ENCODE measurements at regions not wholly inside any gene's neighbourhood (a gene's known extent, or its start where the extent isn't known, plus 50 kb on each side); places are given as distances from the start of the nearest gene placed in this dataset.

DNA sequence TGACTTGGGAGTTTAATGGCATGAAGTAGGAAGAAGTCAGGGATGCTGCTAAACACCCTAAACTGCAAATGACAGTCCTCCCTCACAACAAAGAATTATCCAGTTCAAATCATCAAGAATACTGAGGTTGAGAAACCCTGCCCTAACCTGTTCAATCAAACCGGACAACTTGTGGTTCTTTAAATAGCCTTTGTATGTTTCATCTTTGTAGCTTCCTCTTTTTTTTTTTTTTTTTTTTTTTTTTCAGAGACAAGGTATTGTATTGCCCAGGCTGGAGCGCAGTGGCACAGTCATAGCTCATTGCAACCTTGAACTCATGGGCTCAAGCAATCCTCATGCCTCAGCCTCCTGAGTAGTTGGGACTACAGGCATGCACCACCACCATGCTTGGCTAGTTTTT lies 52.5 kb upstream of the TTC29 start:
- Histone ChIP-seq H2AK5ac (ENCODE audit: low read length) (no peak overlapping the region), H3K4me1 (ENCODE audit: control insufficient read depth in 1 of 2, insufficient read depth in 2 of 2, low read length in 2 of 2) (no peaks in the 10 kb centered on the region), H2AFZ (ENCODE audit: insufficient read depth, low read length, poor library complexity) (no peak overlapping the region), H3K18ac (ENCODE audit: low read length) (no peak overlapping the region), H3K4me3 (ENCODE audit: low read depth, low read length) (no peak overlapping the region), H3K27ac (ENCODE audit: low read depth, low read length) (no peak overlapping the region), H3K14ac (ENCODE audit: low read length) (no peak overlapping the region), H2BK5ac (ENCODE audit: low read depth, low read length, poor library complexity) (no peak overlapping the region), H3K9me3 (ENCODE audit: insufficient read depth, low read depth, low read length) (no peaks in the 10 kb centered on the region), H4K8ac (ENCODE audit: low read depth, low read length) (no peak overlapping the region), H3K79me1 (ENCODE audit: low read length) (no peaks in the 10 kb centered on the region), H3K36me3 (ENCODE audit: control insufficient read depth in 1 of 2, insufficient read depth in 2 of 2, low read length in 2 of 2) (no peaks in the 10 kb centered on the region), H3K27me3 (ENCODE audit: insufficient read depth, low read length) (no peaks in the 10 kb centered on the region), H2BK120ac (ENCODE audit: insufficient read depth, low read length, poor library complexity) (no peak overlapping the region), H3K4ac (ENCODE audit: low read depth, low read length) (no peak overlapping the region), H3K23ac (ENCODE audit: low read length) (no peak overlapping the region), H3K4me2 (ENCODE audit: low read length) (no peak overlapping the region), H4K91ac (ENCODE audit: low read depth, low read length) (no peak overlapping the region), H4K12ac (ENCODE audit: low read depth, low read length) (no peak overlapping the region), H2BK12ac (ENCODE audit: low read length) (no peak overlapping the region), H3K9ac (ENCODE audit: low read length) (no peak overlapping the region), H3K79me2 (ENCODE audit: control insufficient read depth, insufficient read depth, low read length, poor library complexity) (no peaks in the 10 kb centered on the region)
- WGBS (ENCODE audit: extremely low coverage, insufficient coverage, insufficient read length), result no CpG with 5 or more reads among the region's 2 CpGs
- peak in 1 of 2 donors; percentile 33 for DNase-seq

DNA sequence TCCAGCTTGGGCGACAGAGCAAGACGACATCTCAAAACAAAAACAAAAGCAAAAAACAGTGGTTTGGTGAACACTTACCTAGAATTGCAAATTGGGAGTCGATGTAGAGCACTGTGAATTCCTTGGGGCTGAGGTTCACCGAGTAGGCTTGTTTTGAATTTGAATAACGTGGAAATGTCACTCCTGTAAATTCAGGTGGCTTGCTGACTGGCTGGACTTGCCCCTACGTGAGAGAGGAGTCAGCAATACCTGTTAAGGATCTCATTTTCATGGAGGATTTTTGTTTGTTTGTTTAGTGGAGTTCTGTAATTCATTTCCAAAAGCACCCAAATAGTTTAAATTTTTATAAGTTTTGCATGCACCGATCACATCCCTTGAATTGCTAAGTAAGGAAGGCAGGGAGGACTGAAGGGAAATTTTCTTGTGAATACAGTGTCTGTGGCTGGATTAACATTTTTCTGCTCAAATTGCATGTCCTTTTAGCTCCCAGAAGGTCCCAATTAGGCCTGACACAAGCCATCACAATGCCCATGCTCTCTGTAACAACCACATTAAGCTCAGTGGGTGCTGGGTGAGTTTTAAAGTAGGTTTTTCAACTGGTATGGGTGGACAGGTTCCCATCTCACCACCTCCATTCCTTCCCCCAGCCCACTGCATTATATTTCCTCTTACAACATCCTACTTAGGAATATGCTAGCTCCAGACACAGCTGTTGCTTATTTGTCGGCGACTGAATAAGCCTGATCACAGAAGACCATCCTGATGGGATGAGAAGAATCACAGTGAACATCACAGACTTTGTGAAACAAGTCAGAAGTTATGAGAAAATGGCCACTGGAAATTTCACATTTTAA lies 58.5 kb upstream of the TTC29 start:
- Histone ChIP-seq H3K9ac (ENCODE audit: low read length) (no peak overlapping the region), H3K18ac (ENCODE audit: low read length) (no peak overlapping the region), H2AFZ (ENCODE audit: insufficient read depth, low read length, poor library complexity) (no peak overlapping the region), H3K27me3 (ENCODE audit: insufficient read depth, low read length) (no peaks in the 10 kb centered on the region), H2BK120ac (ENCODE audit: insufficient read depth, low read length, poor library complexity) (no peak overlapping the region), H4K91ac (ENCODE audit: low read depth, low read length) (no peak overlapping the region), H3K9me3 (ENCODE audit: insufficient read depth, low read depth, low read length) (no peaks in the 10 kb centered on the region), H3K79me1 (ENCODE audit: low read length) (no peaks in the 10 kb centered on the region), H3K4me2 (ENCODE audit: low read length) (no peak overlapping the region), H3K4ac (ENCODE audit: low read depth, low read length) (no peak overlapping the region), H3K14ac (ENCODE audit: low read length) (no peak overlapping the region), H2BK12ac (ENCODE audit: low read length) (no peak overlapping the region), H2AK5ac (ENCODE audit: low read length) (no peak overlapping the region), H3K23ac (ENCODE audit: low read length) (no peak overlapping the region), H2BK5ac (ENCODE audit: low read depth, low read length, poor library complexity) (no peak overlapping the region), H3K4me1 (ENCODE audit: control insufficient read depth in 1 of 2, insufficient read depth in 2 of 2, low read length in 2 of 2) (no peaks in the 10 kb centered on the region), H4K12ac (ENCODE audit: low read depth, low read length) (no peak overlapping the region), H3K4me3 (ENCODE audit: low read depth, low read length) (no peak overlapping the region), H3K79me2 (ENCODE audit: control insufficient read depth, insufficient read depth, low read length, poor library complexity) (no peaks in the 10 kb centered on the region), H3K36me3 (ENCODE audit: control insufficient read depth in 1 of 2, insufficient read depth in 2 of 2, low read length in 2 of 2) (no peaks in the 10 kb centered on the region), H4K8ac (ENCODE audit: low read depth, low read length) (no peak overlapping the region), H3K27ac (ENCODE audit: low read depth, low read length) (no peak overlapping the region)
- DNase-seq, result no peak
- WGBS (ENCODE audit: extremely low coverage, insufficient coverage, insufficient read length), result no CpG with 5 or more reads among the region's 9 CpGs

DNA sequence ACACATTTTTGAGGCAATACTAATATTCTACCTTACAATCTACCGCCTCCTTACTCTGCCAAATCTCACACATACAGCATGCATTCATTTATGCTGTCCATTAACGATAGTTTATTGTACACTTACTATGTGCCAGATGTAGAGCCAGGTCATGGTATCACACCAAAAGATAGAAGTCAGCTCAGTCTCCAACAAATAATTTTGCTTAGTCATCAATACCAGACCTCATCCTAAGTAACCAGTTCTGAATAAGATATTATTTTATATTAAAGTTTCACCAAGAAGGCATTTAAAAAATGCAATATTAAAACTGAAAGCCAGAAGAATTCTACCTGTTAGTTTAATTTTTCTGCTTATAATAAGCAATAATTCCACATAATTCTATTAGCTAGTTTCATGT lies 60.6 kb upstream of the TTC29 start:
- no peaks in the 10 kb centered on the region for H3K36me3 ChIP-seq (ENCODE audit: control insufficient read depth in 1 of 2, insufficient read depth in 2 of 2, low read length in 2 of 2)
- no peak overlapping the region for H3K18ac ChIP-seq (ENCODE audit: low read length)
- H3K79me1 ChIP-seq (ENCODE audit: low read length), result no peaks in the 10 kb centered on the region
- H3K14ac ChIP-seq (ENCODE audit: low read length), result no peak overlapping the region
- H3K4me2 ChIP-seq (ENCODE audit: low read length), result no peak overlapping the region
- no CpG with 5 or more reads among the region's 2 CpGs for WGBS (ENCODE audit: extremely low coverage, insufficient coverage, insufficient read length)
- H2BK12ac ChIP-seq (ENCODE audit: low read length), result no peak overlapping the region
- H4K91ac ChIP-seq (ENCODE audit: low read depth, low read length), result no peak overlapping the region
- H3K4me3 ChIP-seq (ENCODE audit: low read depth, low read length), result no peak overlapping the region
- no peak overlapping the region for H2BK120ac ChIP-seq (ENCODE audit: insufficient read depth, low read length, poor library complexity)
- DNase-seq, result no peak
- no peaks in the 10 kb centered on the region for H3K27me3 ChIP-seq (ENCODE audit: insufficient read depth, low read length)
- H2BK5ac ChIP-seq (ENCODE audit: low read depth, low read length, poor library complexity), result no peak overlapping the region
- H3K23ac ChIP-seq (ENCODE audit: low read length), result no peak overlapping the region
- H4K8ac ChIP-seq (ENCODE audit: low read depth, low read length), result no peak overlapping the region
- no peak overlapping the region for H2AK5ac ChIP-seq (ENCODE audit: low read length)
- H4K12ac ChIP-seq (ENCODE audit: low read depth, low read length), result no peak overlapping the region
- no peaks in the 10 kb centered on the region for H3K79me2 ChIP-seq (ENCODE audit: control insufficient read depth, insufficient read depth, low read length, poor library complexity)
- no peak overlapping the region for H3K27ac ChIP-seq (ENCODE audit: low read depth, low read length)
- no peaks in the 10 kb centered on the region for H3K9me3 ChIP-seq (ENCODE audit: insufficient read depth, low read depth, low read length)
- no peak overlapping the region for H2AFZ ChIP-seq (ENCODE audit: insufficient read depth, low read length, poor library complexity)
- H3K9ac ChIP-seq (ENCODE audit: low read length), result no peak overlapping the region
- no peak overlapping the region for H3K4ac ChIP-seq (ENCODE audit: low read depth, low read length)
- H3K4me1 ChIP-seq (ENCODE audit: control insufficient read depth in 1 of 2, insufficient read depth in 2 of 2, low read length in 2 of 2), result no peaks in the 10 kb centered on the region

DNA sequence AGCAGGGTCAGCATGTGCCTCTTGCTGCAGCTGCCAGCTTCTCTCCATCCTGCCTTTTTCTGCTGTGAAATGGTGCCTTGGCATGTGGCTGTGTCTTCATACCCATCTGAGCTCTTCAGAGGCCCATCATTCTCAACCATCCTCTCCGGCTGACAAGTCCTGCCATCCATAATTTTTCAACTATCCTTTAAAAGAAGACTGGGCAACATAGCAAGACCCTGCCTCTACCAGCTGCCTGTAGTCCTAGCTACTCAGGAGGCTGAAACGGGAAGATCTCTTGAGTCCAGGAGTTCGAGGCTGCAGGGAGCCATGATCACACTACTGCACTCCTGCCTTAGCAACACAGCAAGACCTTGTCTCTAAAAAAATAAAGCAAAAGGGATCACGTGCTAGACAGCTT lies 64.2 kb upstream of the TTC29 start:
- Histone ChIP-seq H2AFZ (ENCODE audit: insufficient read depth, low read length, poor library complexity) (no peak overlapping the region), H2BK120ac (ENCODE audit: insufficient read depth, low read length, poor library complexity) (no peak overlapping the region), H3K4me3 (ENCODE audit: low read depth, low read length) (no peak overlapping the region), H3K4ac (ENCODE audit: low read depth, low read length) (no peak overlapping the region), H3K79me2 (ENCODE audit: control insufficient read depth, insufficient read depth, low read length, poor library complexity) (no peaks in the 10 kb centered on the region), H2BK12ac (ENCODE audit: low read length) (no peak overlapping the region), H2AK5ac (ENCODE audit: low read length) (no peak overlapping the region), H3K27ac (ENCODE audit: low read depth, low read length) (no peak overlapping the region), H3K4me1 (ENCODE audit: control insufficient read depth in 1 of 2, insufficient read depth in 2 of 2, low read length in 2 of 2) (no peaks in the 10 kb centered on the region), H3K79me1 (ENCODE audit: low read length) (no peaks in the 10 kb centered on the region), H2BK5ac (ENCODE audit: low read depth, low read length, poor library complexity) (no peak overlapping the region), H3K9ac (ENCODE audit: low read length) (no peak overlapping the region), H3K23ac (ENCODE audit: low read length) (no peak overlapping the region), H4K8ac (ENCODE audit: low read depth, low read length) (no peak overlapping the region), H3K18ac (ENCODE audit: low read length) (no peak overlapping the region), H3K36me3 (ENCODE audit: control insufficient read depth in 1 of 2, insufficient read depth in 2 of 2, low read length in 2 of 2) (no peaks in the 10 kb centered on the region), H4K91ac (ENCODE audit: low read depth, low read length) (no peak overlapping the region), H3K14ac (ENCODE audit: low read length) (no peak overlapping the region), H4K12ac (ENCODE audit: low read depth, low read length) (no peak overlapping the region), H3K9me3 (ENCODE audit: insufficient read depth, low read depth, low read length) (no peaks in the 10 kb centered on the region), H3K27me3 (ENCODE audit: insufficient read depth, low read length) (no peaks in the 10 kb centered on the region), H3K4me2 (ENCODE audit: low read length) (no peak overlapping the region)
- DNase-seq, result no peak
- WGBS (ENCODE audit: extremely low coverage, insufficient coverage, insufficient read length), result no CpG with 5 or more reads among the region's 4 CpGs
